B cell (primary cell): ENCODE measurements at regions not wholly inside any gene's neighbourhood (a gene's known extent, or its start where the extent isn't known, plus 50 kb on each side); places are given as distances from the start of the nearest gene placed in this dataset.

Source experiments
- ATAC-seq: fragments of 200-7000 bp; cut with Tn5 transposase; one replicate; pipeline ENCODE4 v1.10.0; 2021; ENCODE audit warnings: low read depth, mild to moderate bottlenecking, moderate number of reproducible peaks, moderate library complexity
- CTCF ChIA-PET: fragments of 350-600 bp; sonication (Branson Sonifier 250); formaldehyde crosslinking; loops from one replicate; lab custom pipeline; 2021; ENCODE audit warnings: antibody characterized with exemption, inconsistent platforms; lab: Charles Lee
- POLR2A ChIA-PET: fragments of 350-600 bp; sonication (Branson Sonifier 250); formaldehyde crosslinking; loops from one replicate; lab custom pipeline; 2021; ENCODE audit warnings: antibody characterized with exemption; lab: Charles Lee
- DNase-seq: peaks from one replicate; pipeline ENCODE4 v3.0.0; 2013
- H2AFZ ChIP-seq: 2 replicates; pipeline ENCODE4 v1.6.1; 2012; ENCODE audit warnings: mild to moderate bottlenecking, low read depth, low read length; ENCODE audit not compliant: insufficient read depth, poor library complexity, severe bottlenecking
- H3K27ac ChIP-seq, 2 donors: 1 replicate in 1 of 2; 2 replicates in 1 of 2; pipeline ENCODE4 v1.5.1; 2012 to 2013; ENCODE audit warnings: low read length in 2 of 2, mild to moderate bottlenecking in 2 of 2, moderate library complexity in 1 of 2
- H3K27me3 ChIP-seq, 4 experiments: fragments of 200-600 bp in 1 of 4; sonication (generic) in 1 of 4; replicated peaks in 1 of 4; 1 replicate in 2 of 4; 2 replicates in 2 of 4; pipeline versions ENCODE4 v1.6.1 to v1.7.0; 2013 to 2016; ENCODE audit warnings: low read length in 3 of 4, mild to moderate bottlenecking in 2 of 4, mixed read lengths in 1 of 4, moderate library complexity in 1 of 4; ENCODE audit not compliant: insufficient read depth in 4 of 4, control insufficient read depth in 3 of 4; ENCODE audit errors: control extremely low read depth in 1 of 4
- H3K36me3 ChIP-seq, 2 experiments: replicated peaks in 1 of 2; 1 replicate in 1 of 2; 2 replicates in 1 of 2; pipeline versions ENCODE4 v1.6.1 to v1.7.1; 2013; ENCODE audit warnings: low read length in 1 of 2; ENCODE audit not compliant: insufficient read depth in 2 of 2, control insufficient read depth in 1 of 2; ENCODE audit errors: control extremely low read depth in 1 of 2, extremely low read depth in 1 of 2
- H3K4me1 ChIP-seq, 2 donors: fragments of 200-600 bp in 1 of 2; sonication (generic) in 1 of 2; 1 replicate in 1 of 2; 2 replicates in 1 of 2; pipeline versions ENCODE4 v1.5.1 to v1.6.1; 2013 to 2017; ENCODE audit warnings: low read length in 2 of 2; ENCODE audit not compliant: control insufficient read depth in 2 of 2, insufficient read depth in 2 of 2
- H3K4me2 ChIP-seq: replicated peaks from 2 replicates; pipeline ENCODE3; 2012; ENCODE audit warnings: mild to moderate bottlenecking, low read depth, low read length; ENCODE audit not compliant: poor library complexity, severe bottlenecking
- H3K4me3 ChIP-seq, 5 experiments: fragments of 200-600 bp in 1 of 5; sonication (generic) in 1 of 5; 1 replicate in 3 of 5; 2 replicates in 2 of 5; pipeline versions ENCODE4 v1.5.1 to v1.7.0; 2011 to 2016; ENCODE audit warnings: low read length in 4 of 5, mild to moderate bottlenecking in 4 of 5, low read depth in 2 of 5, control low read depth in 1 of 5, moderate library complexity in 1 of 5; ENCODE audit not compliant: insufficient read depth in 1 of 5; ENCODE audit errors: control extremely low read depth in 1 of 5, extremely low read depth in 1 of 5
- H3K79me2 ChIP-seq: fragments of 200-600 bp; sonication (generic); one replicate; pipeline ENCODE4 v1.6.0; 2016; ENCODE audit warnings: low read length; ENCODE audit not compliant: control insufficient read depth, insufficient read depth
- H3K9ac ChIP-seq: fragments of 200-600 bp; sonication (generic); 2 replicates; pipeline ENCODE4 v1.6.1; 2017; ENCODE audit warnings: mild to moderate bottlenecking, low read length, moderate library complexity
- H3K9me3 ChIP-seq, 3 donors: one replicate each; pipeline versions ENCODE4 v1.6.1 to v1.7.1; 2013; ENCODE audit warnings: low read length in 2 of 3; ENCODE audit not compliant: control insufficient read depth in 2 of 3, insufficient read depth in 1 of 3; ENCODE audit errors: control extremely low read depth in 1 of 3
- H4K20me1 ChIP-seq: 2 replicates; pipeline ENCODE4 v1.6.0; 2012; ENCODE audit warnings: mild to moderate bottlenecking, low read length; ENCODE audit not compliant: insufficient read depth, control insufficient read depth, poor library complexity, severe bottlenecking
- H3K27ac Mint-ChIP-seq: one replicate; pipeline ENCODE4 v1.8.0; 2021; ENCODE audit warnings: mixed read lengths
- H3K27me3 Mint-ChIP-seq: one replicate; pipeline ENCODE4 v1.8.0; 2021; ENCODE audit warnings: mixed read lengths
- H3K4me1 Mint-ChIP-seq: one replicate; pipeline ENCODE4 v1.8.0; 2021; ENCODE audit warnings: mixed read lengths
- H3K4me3 Mint-ChIP-seq: one replicate; pipeline ENCODE4 v1.8.0; 2021; ENCODE audit warnings: mixed read lengths
- H3K9me3 Mint-ChIP-seq: one replicate; pipeline ENCODE4 v1.8.0; 2022; ENCODE audit warnings: mixed read lengths; ENCODE audit not compliant: insufficient read depth
- CTCF ChIP-seq: fragments of 200-600 bp; IDR thresholded peaks from one replicate; pipeline ENCODE4 v1.8.0; 2022; ENCODE audit warnings: antibody characterized with exemption, mild to moderate bottlenecking
- EZH2 ChIP-seq: IDR thresholded peaks from 2 replicates; pipeline ENCODE4 v1.6.1; 2012; ENCODE audit warnings: borderline replicate concordance, low read depth, mild to moderate bottlenecking, moderate library complexity, low read length; ENCODE audit not compliant: insufficient read depth, poor library complexity, severe bottlenecking
- whole genome bisulfite sequencing: methylation state at CpG from one replicate; pipeline ENCODE4 v1.1.5; 2013; ENCODE audit warnings: missing lambda C conversion rate; ENCODE audit not compliant: insufficient coverage; 5-methylcytosine and 5-hydroxymethylcytosine counted together
- intact Hi-C: fragments of 100-400 bp; cut with micrococcal nuclease; formaldehyde crosslinking; loops from one replicate; pipeline ENCODE4 v1.10.0; 2022

- Histone ChIP-seq H3K4me3 (peak overlapping the region in 1 of 5 experiments; percentile 62), H3K27me3 (no peaks in the 10 kb centered on the region), H3K79me2 (peaks cover 10% of the 10 kb centered on the region), H2AFZ (no peak overlapping the region), H3K4me2 (peak overlapping the region; percentile 79), H3K36me3 (no peaks in the 10 kb centered on the region), H3K9ac (peak overlapping the region; percentile 60), H3K9me3 (peaks cover 0 to 1% (median 0%) of the 10 kb centered on the region in 3 donors), H3K4me1 (peaks cover 52 to 53% of the 10 kb centered on the region in 2 donors), H3K27ac (peak overlapping the region; percentile 79 to 91), H4K20me1 (no peaks in the 10 kb centered on the region)
- ChIA-PET CTCF (interaction anchor here (0.7 to 6.8 kb wide), 8 partner anchors 13 to 516 kb away, joined by 3 to 49 read pairs (median 8); partner anchors contain the start of gene BTG1), POLR2A (interaction anchor here (0.7 to 2.5 kb wide), 4 partner anchors 37 to 61 kb away, joined by 3 to 10 read pairs (median 4); no protein-coding TSS in a partner anchor)
- H3K4me3 Mint-ChIP-seq = peak overlapping the region; percentile 73
- H3K9me3 Mint-ChIP-seq = no peaks in the 10 kb centered on the region
- 34% methylated on average over 3 of the region's 3 CpGs for WGBS
- ATAC-seq = no peak
- intact Hi-C loops = loop anchor here (10.0 kb wide), 2 partner anchors 512 to 632 kb away; no protein-coding TSS in a partner anchor
- peak overlapping the region; percentile 87 for H3K27ac Mint-ChIP-seq
- H3K4me1 Mint-ChIP-seq = peaks cover 69% of the 10 kb centered on the region
- no peak for DNase-seq
- TF ChIP-seq CTCF (no peak), EZH2 (no peak)
- no peaks in the 10 kb centered on the region for H3K27me3 Mint-ChIP-seq
These were observed 195.9 kb upstream of the PLEKHG7 start for GRCh38 chr12:92506891-92507290.

GRCh38 chr12:92506460-92506859 lies 196.3 kb upstream of the PLEKHG7 start:
- Histone ChIP-seq H3K9ac (peak overlapping the region; percentile 60), H4K20me1 (no peaks in the 10 kb centered on the region), H3K4me1 (peaks cover 56 to 57% of the 10 kb centered on the region in 2 donors), H3K9me3 (peaks cover 0 to 1% (median 0%) of the 10 kb centered on the region in 3 donors), H3K4me3 (peak overlapping the region in 1 of 5 experiments; percentile 62), H2AFZ (no peak overlapping the region), H3K36me3 (no peaks in the 10 kb centered on the region), H3K27ac (peak overlapping the region; percentile 79 to 91), H3K79me2 (peaks cover 10% of the 10 kb centered on the region), H3K27me3 (no peaks in the 10 kb centered on the region), H3K4me2 (peak overlapping the region; percentile 79)
- Mint-ChIP-seq H3K27me3 (no peaks in the 10 kb centered on the region), H3K9me3 (no peaks in the 10 kb centered on the region), H3K4me1 (peaks cover 69% of the 10 kb centered on the region), H3K4me3 (peak overlapping the region; percentile 73), H3K27ac (peak overlapping the region; percentile 87)
- ChIA-PET CTCF (interaction anchor here (0.7 to 6.8 kb wide), 9 partner anchors 13 to 1124 kb away, joined by 3 to 49 read pairs (median 12); partner anchors contain the start of gene BTG1), POLR2A (interaction anchor here (0.6 to 4.2 kb wide), 7 partner anchors 37 to 361 kb away, joined by 3 to 27 read pairs (median 5); partner anchors contain the start of gene BTG1)
- ATAC-seq = no peak
- TF ChIP-seq CTCF (no peak), EZH2 (no peak)
- DNase-seq = no peak
- WGBS = 73% methylated on average over 2 of the region's 2 CpGs
- intact Hi-C loops = loop anchor here (10.0 kb wide), 2 partner anchors 512 to 632 kb away; no protein-coding TSS in a partner anchor
